Tibial nerve (tissue), 3 donors: ENCODE measurements at regions not wholly inside any gene's neighbourhood (a gene's known extent, or its start where the extent isn't known, plus 50 kb on each side); places are given as distances from the start of the nearest gene placed in this dataset.

Source experiments
- CTCF ChIP-seq, 5 experiments: fragments of 200-600 bp in 3 of 5; fragments of 450-650 bp in 2 of 5; sonication (generic) in 3 of 5; IDR thresholded peaks; one replicate each; pipeline ENCODE4 v1.5.1; 2016 to 2019; ENCODE audit warnings: antibody characterized with exemption in 5 of 5, mild to moderate bottlenecking in 3 of 5, moderate library complexity in 2 of 5
- POLR2A ChIP-seq, 2 donors: fragments of 450-650 bp; IDR thresholded peaks; one replicate each; pipeline ENCODE4 v1.6.1; 2017; ENCODE audit warnings: antibody characterized with exemption in 2 of 2, mild to moderate bottlenecking in 2 of 2, moderate library complexity in 2 of 2

- TF ChIP-seq CTCF (IDR thresholded peaks at IDR 0.05) (no peak), POLR2A (IDR thresholded peaks at IDR 0.05) (no peak)
These were observed 1128.4 kb upstream of the POT1 start for GRCh38 chr7:126057979-126058378.
